OCI-LY7 (cell line): ENCODE measurements at regions not wholly inside any gene's neighbourhood (a gene's known extent, or its start where the extent isn't known, plus 50 kb on each side); places are given as distances from the start of the nearest gene placed in this dataset.

Experiments
- BruUV-seq: library from RNA; stranded (reverse); fragments of 400-500 nt; replicated peaks from 2 replicates; lab custom pipeline; 2021; lab: Mats Ljungman, UMichigan
- CTCF ChIA-PET: fragments of 300-600 bp; sonication (Branson Sonifier 250); formaldehyde crosslinking; loops from one replicate; lab custom pipeline; 2022; ENCODE audit warnings: antibody characterized with exemption; ENCODE audit not compliant: unreplicated experiment; lab: Charles Lee
- POLR2A ChIA-PET: fragments of 300-600 bp; sonication (Branson Sonifier 250); formaldehyde crosslinking; loops from one replicate; lab custom pipeline; 2022; ENCODE audit warnings: antibody characterized with exemption; lab: Charles Lee
- DNase-seq: peaks from one replicate; pipeline ENCODE4 v3.0.0-alpha.2; 2015; ENCODE audit warnings: low spot score
- H2AFZ ChIP-seq: fragments of 200-600 bp; sonication (generic), shearing (Covaris generic); 2 replicates; pipeline ENCODE4 v1.6.1; 2014; ENCODE audit warnings: mild to moderate bottlenecking, antibody characterized with exemption, low read length, moderate library complexity
- H3K27ac ChIP-seq: fragments of 200-600 bp; sonication (generic); 2 replicates; pipeline ENCODE4 v1.5.1; 2014; ENCODE audit warnings: mixed run types, low read depth, mild to moderate bottlenecking, moderate library complexity, low read length, inconsistent platforms; ENCODE audit not compliant: poor library complexity, severe bottlenecking
- H3K36me3 ChIP-seq: fragments of 200-600 bp; sonication (generic); 2 replicates; pipeline ENCODE4 v1.6.1; 2014; ENCODE audit warnings: mild to moderate bottlenecking, antibody characterized with exemption, low read length, moderate library complexity, mixed read lengths; ENCODE audit not compliant: insufficient read depth
- H3K4me1 ChIP-seq: fragments of 200-600 bp; sonication (generic); 2 replicates; pipeline ENCODE4 v1.5.1; 2014; ENCODE audit warnings: mild to moderate bottlenecking, low read length; ENCODE audit not compliant: insufficient read depth, poor library complexity, severe bottlenecking
- H3K4me2 ChIP-seq: fragments of 200-600 bp; sonication (generic); 2 replicates; pipeline ENCODE4 v1.6.1; 2014; ENCODE audit warnings: mild to moderate bottlenecking, low read length
- H3K4me3 ChIP-seq: fragments of 200-600 bp; sonication (generic); 2 replicates; pipeline ENCODE4 v1.5.1; 2014; ENCODE audit warnings: mild to moderate bottlenecking, low read depth, low read length; ENCODE audit not compliant: poor library complexity, severe bottlenecking
- H3K79me2 ChIP-seq: fragments of 200-600 bp; sonication (generic); 2 replicates; pipeline ENCODE4 v1.6.1; 2016; ENCODE audit warnings: low read depth, mild to moderate bottlenecking, low read length, moderate library complexity, mixed read lengths; ENCODE audit not compliant: insufficient read depth
- H3K9me2 ChIP-seq: fragments of 200-600 bp; sonication (generic); 2 replicates; pipeline ENCODE4 v1.6.1; 2016; ENCODE audit warnings: mild to moderate bottlenecking, low read length, mixed read lengths; ENCODE audit not compliant: insufficient read depth
- H3K9me3 ChIP-seq: fragments of 200-600 bp; sonication (generic); 2 replicates; pipeline ENCODE4 v1.6.1; 2014; ENCODE audit warnings: mild to moderate bottlenecking, mixed run types, low read length, mixed read lengths
- H4K20me1 ChIP-seq: fragments of 200-600 bp; sonication (generic); 2 replicates; pipeline ENCODE4 v1.6.1; 2014; ENCODE audit warnings: mild to moderate bottlenecking, antibody characterized with exemption, low read length, moderate library complexity, mixed read lengths; ENCODE audit not compliant: insufficient read depth
- CTCF ChIP-seq: fragments of 200-600 bp; sonication (generic); conservative IDR thresholded peaks from 2 replicates; pipeline ENCODE4 v1.5.1; 2014; ENCODE audit warnings: mild to moderate bottlenecking, antibody characterized with exemption, low read length, moderate library complexity, mixed read lengths
- EZH2phosphoT487 ChIP-seq: fragments of 200-600 bp; sonication (generic); IDR thresholded peaks from 2 replicates; pipeline ENCODE4 v1.6.1; 2018; ENCODE audit warnings: low read depth, borderline replicate concordance, mild to moderate bottlenecking, mixed run types, antibody characterized with exemption, low read length, moderate library complexity, mixed read lengths
- intact Hi-C: fragments of 100-400 bp; cut with micrococcal nuclease; formaldehyde crosslinking; loops from one replicate; pipeline ENCODE4 v1.10.0; 2022; ENCODE audit not compliant: unreplicated experiment

DNA sequence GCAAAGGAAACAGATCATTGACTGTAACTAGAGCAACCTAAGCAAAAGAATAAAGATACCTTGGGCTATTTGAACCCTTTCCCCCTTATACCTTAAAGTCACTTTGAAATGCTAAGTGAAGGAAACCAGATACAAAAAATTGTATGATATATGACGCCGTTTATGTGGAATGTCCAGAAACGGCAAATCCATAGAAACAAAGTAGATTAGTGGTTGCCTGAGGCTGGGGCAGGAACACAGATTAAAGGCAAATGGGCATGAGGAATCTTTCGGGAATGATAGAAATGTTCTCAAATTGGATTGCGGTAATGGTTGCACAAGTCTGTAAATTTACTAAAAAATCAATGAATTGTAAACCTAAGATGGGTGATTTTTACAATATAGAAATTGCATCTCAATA is 160.1 kb upstream of the CCDC54 start:
- POLR2A ChIA-PET = no interaction called here
- Histone ChIP-seq H3K79me2 (no peaks in the 10 kb centered on the region), H3K9me3 (no peaks in the 10 kb centered on the region), H3K4me2 (no peak overlapping the region), H2AFZ (no peak overlapping the region), H3K4me3 (no peak overlapping the region), H3K4me1 (no peaks in the 10 kb centered on the region), H3K9me2 (no peaks in the 10 kb centered on the region), H3K27ac (no peak overlapping the region), H3K36me3 (no peaks in the 10 kb centered on the region), H4K20me1 (no peaks in the 10 kb centered on the region)
- intact Hi-C loops = no loop called here
- CTCF ChIA-PET = no interaction called here
- no peak for TF ChIP-seq CTCF
- TF ChIP-seq EZH2phosphoT487 = no peak
- BruUV-seq = no TSS peak
- no peak for DNase-seq

GRCh38 chr3:107218864-107219269 is 158.4 kb upstream of the CCDC54 start:
- H2AFZ ChIP-seq = no peak overlapping the region
- TF ChIP-seq EZH2phosphoT487 = no peak
- TF ChIP-seq CTCF = no peak
- no peaks in the 10 kb centered on the region for H4K20me1 ChIP-seq
- no peak overlapping the region for H3K27ac ChIP-seq
- no peak overlapping the region for H3K4me2 ChIP-seq
- H3K9me3 ChIP-seq = no peaks in the 10 kb centered on the region
- H3K4me1 ChIP-seq = no peaks in the 10 kb centered on the region
- DNase-seq = no peak
- ChIA-PET POLR2A (interaction anchor here (0.6 to 1.3 kb wide), 3 partner anchors 18 to 246 kb away, joined by 3 to 4 read pairs (median 3); no protein-coding TSS in a partner anchor), CTCF (no interaction called here)
- no peaks in the 10 kb centered on the region for H3K79me2 ChIP-seq
- H3K9me2 ChIP-seq = no peaks in the 10 kb centered on the region
- H3K4me3 ChIP-seq = no peak overlapping the region
- no peaks in the 10 kb centered on the region for H3K36me3 ChIP-seq
- intact Hi-C loops = no loop called here
- no TSS peak for BruUV-seq

DNA sequence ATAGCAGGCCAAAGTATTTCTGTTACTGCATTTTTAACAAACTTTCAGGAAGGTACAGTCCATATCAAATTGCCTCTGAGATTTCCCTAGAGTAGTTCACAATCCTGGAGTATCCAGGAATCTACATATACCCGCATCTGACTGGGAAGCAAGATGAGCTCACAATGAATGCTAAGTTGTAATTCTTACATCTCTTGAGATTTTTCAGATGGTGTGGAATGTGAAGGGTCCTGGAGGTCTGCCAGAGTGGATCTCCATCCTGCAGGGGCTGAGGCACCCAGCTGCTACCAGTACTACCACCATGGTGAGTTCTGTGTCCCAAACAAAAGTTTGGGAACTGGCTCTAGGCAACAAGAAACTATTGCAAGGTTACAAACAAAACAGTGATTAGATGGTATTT is 156.7 kb upstream of the CCDC54 start:
- TF ChIP-seq EZH2phosphoT487 (no peak), CTCF (no peak)
- POLR2A ChIA-PET = interaction anchor here (0.6 kb wide), 1 partner anchor 97 kb away, joined by 3 read pairs; no protein-coding TSS in a partner anchor
- Histone ChIP-seq H3K79me2 (no peaks in the 10 kb centered on the region), H3K4me2 (no peak overlapping the region), H2AFZ (no peak overlapping the region), H3K4me1 (no peaks in the 10 kb centered on the region), H3K9me3 (no peaks in the 10 kb centered on the region), H4K20me1 (no peaks in the 10 kb centered on the region), H3K4me3 (no peak overlapping the region), H3K9me2 (no peaks in the 10 kb centered on the region), H3K36me3 (no peaks in the 10 kb centered on the region), H3K27ac (no peak overlapping the region)
- intact Hi-C loops = no loop called here
- CTCF ChIA-PET = no interaction called here
- no peak for DNase-seq
- no TSS peak for BruUV-seq
